Smooth muscle cell (in vitro differentiated cells): ENCODE measurements at regions not wholly inside any gene's neighbourhood (a gene's known extent, or its start where the extent isn't known, plus 50 kb on each side); places are given as distances from the start of the nearest gene placed in this dataset.

Experiments
- DNase-seq: peaks from one replicate; lab custom pipeline; 2025; ENCODE audit not compliant: unreplicated experiment; lab: John Stamatoyannopoulos, UW
- H2AFZ ChIP-seq: fragments of 200-600 bp; sonication (generic); 2 replicates; pipeline ENCODE4 v1.6.0; 2016; ENCODE audit warnings: antibody characterized with exemption, low read depth, mild to moderate bottlenecking
- H3F3A ChIP-seq: fragments of 200-600 bp; sonication (generic); 2 replicates; pipeline ENCODE4 v1.6.0; 2017; ENCODE audit warnings: antibody characterized with exemption, low read depth
- H3K27ac ChIP-seq: fragments of 200-600 bp; sonication (generic); 2 replicates; pipeline ENCODE4 v1.5.1; 2016; ENCODE audit warnings: low read depth, mild to moderate bottlenecking
- H3K27me3 ChIP-seq: fragments of 200-600 bp; sonication (generic); 2 replicates; pipeline ENCODE4 v1.6.1; 2016; ENCODE audit warnings: low read depth, mild to moderate bottlenecking
- H3K36me3 ChIP-seq: fragments of 200-600 bp; sonication (generic); 2 replicates; pipeline ENCODE4 v1.5.1; 2016; ENCODE audit warnings: low read depth
- H3K4me1 ChIP-seq: fragments of 200-600 bp; sonication (generic); 2 replicates; pipeline ENCODE4 v1.5.1; 2016; ENCODE audit warnings: low read depth
- H3K4me2 ChIP-seq: fragments of 200-600 bp; sonication (generic); 2 replicates; pipeline ENCODE4 v1.6.0; 2016; ENCODE audit warnings: mild to moderate bottlenecking
- H3K4me3 ChIP-seq: fragments of 200-600 bp; sonication (generic); 2 replicates; pipeline ENCODE4 v1.5.1; 2016; ENCODE audit warnings: mild to moderate bottlenecking
- H3K79me2 ChIP-seq: fragments of 200-600 bp; sonication (generic); 2 replicates; pipeline ENCODE4 v1.6.0; 2016; ENCODE audit warnings: low read depth, mild to moderate bottlenecking
- H3K9ac ChIP-seq: fragments of 200-600 bp; sonication (generic); 2 replicates; pipeline ENCODE4 v1.6.0; 2016; ENCODE audit warnings: low read depth
- H3K9me3 ChIP-seq: fragments of 200-600 bp; sonication (generic); replicated peaks from 2 replicates; pipeline ENCODE4 v1.5.1; 2016; ENCODE audit warnings: low read depth
- H4K20me1 ChIP-seq: fragments of 200-600 bp; sonication (generic); 2 replicates; pipeline ENCODE4 v1.6.0; 2016; ENCODE audit warnings: low read depth
- WGBS: methylation state at CpG from one replicate; pipeline ENCODE4 v1.1.7; 2016; ENCODE audit warnings: low lambda C conversion rate; 5-methylcytosine and 5-hydroxymethylcytosine counted together
- TF ChIP-seq, protein P1 (sequence below): fragments of 200-600 bp; sonication (generic); IDR thresholded peaks from 2 replicates; pipeline ENCODE4 v1.5.1; 2017; ENCODE audit warnings: borderline replicate concordance, mild to moderate bottlenecking, antibody characterized with exemption; ENCODE audit not compliant: insufficient read depth, poor library complexity, severe bottlenecking

DNA sequence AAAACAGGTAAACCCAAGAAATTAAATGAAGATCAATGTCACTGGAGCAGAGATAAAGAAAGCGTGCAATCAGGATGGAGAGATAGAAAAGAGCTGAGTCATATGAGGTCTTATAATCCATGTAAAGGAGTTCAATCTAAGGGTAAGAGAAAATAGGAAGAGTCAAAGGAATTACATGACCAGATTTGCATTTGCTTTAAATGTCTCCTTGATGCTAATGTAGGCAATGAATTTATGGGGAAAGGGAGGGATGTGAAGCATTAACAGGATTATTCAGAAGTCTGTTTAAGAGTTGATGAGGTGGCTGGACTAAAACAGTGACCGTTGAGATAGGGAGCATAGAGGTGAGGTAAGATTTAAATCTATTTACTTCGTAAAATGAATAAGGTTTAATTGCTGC, 623.1 kb downstream of the MBD2 start:
- TF ChIP-seq, protein P1, sequence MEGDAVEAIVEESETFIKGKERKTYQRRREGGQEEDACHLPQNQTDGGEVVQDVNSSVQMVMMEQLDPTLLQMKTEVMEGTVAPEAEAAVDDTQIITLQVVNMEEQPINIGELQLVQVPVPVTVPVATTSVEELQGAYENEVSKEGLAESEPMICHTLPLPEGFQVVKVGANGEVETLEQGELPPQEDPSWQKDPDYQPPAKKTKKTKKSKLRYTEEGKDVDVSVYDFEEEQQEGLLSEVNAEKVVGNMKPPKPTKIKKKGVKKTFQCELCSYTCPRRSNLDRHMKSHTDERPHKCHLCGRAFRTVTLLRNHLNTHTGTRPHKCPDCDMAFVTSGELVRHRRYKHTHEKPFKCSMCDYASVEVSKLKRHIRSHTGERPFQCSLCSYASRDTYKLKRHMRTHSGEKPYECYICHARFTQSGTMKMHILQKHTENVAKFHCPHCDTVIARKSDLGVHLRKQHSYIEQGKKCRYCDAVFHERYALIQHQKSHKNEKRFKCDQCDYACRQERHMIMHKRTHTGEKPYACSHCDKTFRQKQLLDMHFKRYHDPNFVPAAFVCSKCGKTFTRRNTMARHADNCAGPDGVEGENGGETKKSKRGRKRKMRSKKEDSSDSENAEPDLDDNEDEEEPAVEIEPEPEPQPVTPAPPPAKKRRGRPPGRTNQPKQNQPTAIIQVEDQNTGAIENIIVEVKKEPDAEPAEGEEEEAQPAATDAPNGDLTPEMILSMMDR, result no peak
- Histone ChIP-seq H3K27me3 (no peaks in the 10 kb centered on the region), H3K4me1 (no peaks in the 10 kb centered on the region), H3K27ac (no peak overlapping the region), H4K20me1 (no peaks in the 10 kb centered on the region), H3K36me3 (no peaks in the 10 kb centered on the region), H3K9ac (no peak overlapping the region), H3K79me2 (no peaks in the 10 kb centered on the region), H3K9me3 (no peaks in the 10 kb centered on the region), H2AFZ (no peak overlapping the region), H3K4me3 (no peak overlapping the region), H3F3A (no peaks in the 10 kb centered on the region), H3K4me2 (no peak overlapping the region)
- 77% methylated on average over 3 of the region's 3 CpGs for WGBS
- DNase-seq, result no peak

DNA sequence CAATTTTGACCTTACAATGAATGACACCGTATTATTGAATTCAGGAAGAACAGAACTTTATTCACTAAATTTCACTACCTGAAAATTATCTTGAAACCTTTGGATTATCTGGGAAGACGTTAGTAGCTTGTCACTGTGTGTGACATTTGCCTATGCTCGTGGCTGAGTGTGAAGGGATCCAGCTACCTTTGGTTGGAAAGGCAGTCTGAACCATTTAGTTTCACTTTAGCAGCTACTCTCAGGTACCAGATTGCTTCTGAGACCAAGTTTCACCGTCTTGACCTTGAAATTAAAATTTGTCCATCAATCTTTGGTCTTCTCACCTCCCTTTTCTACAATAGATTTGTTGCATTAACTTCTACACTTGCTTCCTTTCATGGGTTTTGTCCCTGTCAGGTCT, 637.5 kb downstream of the MBD2 start:
- H4K20me1 ChIP-seq, result no peaks in the 10 kb centered on the region
- no peak overlapping the region for H3K27ac ChIP-seq
- peaks cover 8% of the 10 kb centered on the region for H3K4me1 ChIP-seq
- H3K79me2 ChIP-seq, result no peaks in the 10 kb centered on the region
- H3K36me3 ChIP-seq, result no peaks in the 10 kb centered on the region
- no peak overlapping the region for H3K4me2 ChIP-seq
- H2AFZ ChIP-seq, result no peak overlapping the region
- no peaks in the 10 kb centered on the region for H3K27me3 ChIP-seq
- WGBS, result 86% methylated on average over 4 of the region's 4 CpGs
- TF ChIP-seq, protein P1, result no peak
- no peak for DNase-seq
- no peaks in the 10 kb centered on the region for H3F3A ChIP-seq
- H3K9ac ChIP-seq, result no peak overlapping the region
- no peaks in the 10 kb centered on the region for H3K9me3 ChIP-seq
- H3K4me3 ChIP-seq, result no peak overlapping the region
